Neural cell (in vitro differentiated cells): ENCODE measurements at regions not wholly inside any gene's neighbourhood (a gene's known extent, or its start where the extent isn't known, plus 50 kb on each side); places are given as distances from the start of the nearest gene placed in this dataset.

Source experiments
- CTCF ChIP-seq: fragments of 450-650 bp; IDR thresholded peaks from 2 replicates; pipeline ENCODE4 v1.5.1; 2014; ENCODE audit warnings: antibody characterized with exemption, mild to moderate bottlenecking, moderate library complexity; ENCODE audit not compliant: poor library complexity, severe bottlenecking
- EP300 ChIP-seq: fragments of 450-650 bp; conservative IDR thresholded peaks from 2 replicates; pipeline ENCODE4 v1.6.1; 2014; ENCODE audit warnings: antibody characterized with exemption, mild to moderate bottlenecking, moderate library complexity; ENCODE audit not compliant: poor library complexity, severe bottlenecking
- POLR2AphosphoS5 ChIP-seq: IDR thresholded peaks from 2 replicates; pipeline ENCODE4 v1.6.1; 2012
- TAF1 ChIP-seq: IDR thresholded peaks from 2 replicates; pipeline ENCODE4 v1.6.1; 2012; ENCODE audit warnings: low read depth

GRCh38 chr18:39636931-39637330 is 2071.3 kb upstream of the CELF4 start:
- TF ChIP-seq EP300 (no peak), POLR2AphosphoS5 (no peak), CTCF (no peak), TAF1 (no peak)
